ENCODE measurements at regions not wholly inside any gene's neighbourhood (a gene's known extent, or its start where the extent isn't known, plus 50 kb on each side); places are given as distances from the start of the nearest gene placed in this dataset.

DNA sequence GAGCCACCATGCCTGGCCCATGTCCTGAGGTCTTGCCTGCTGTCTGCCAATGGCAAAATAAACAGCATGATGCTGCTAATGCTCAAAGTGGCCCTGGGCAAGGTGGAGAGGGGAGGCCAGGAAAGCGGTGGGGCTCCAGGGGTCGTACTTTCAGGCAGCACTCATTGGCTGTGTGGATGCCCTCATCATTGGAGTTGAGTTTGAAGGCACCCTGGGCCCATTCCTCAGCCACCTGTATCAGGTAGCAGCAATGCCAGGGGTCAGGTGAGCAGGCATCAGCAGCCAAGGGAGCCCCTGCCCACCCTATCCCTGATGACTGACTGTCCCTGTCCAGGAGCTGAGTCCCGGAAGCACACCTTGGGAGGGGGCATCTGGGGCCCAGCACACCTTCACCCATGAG is 902.5 kb upstream of the ZNF722 start:
- no peak for DNase-seq (ENCODE audit: low spot score)

DNA sequence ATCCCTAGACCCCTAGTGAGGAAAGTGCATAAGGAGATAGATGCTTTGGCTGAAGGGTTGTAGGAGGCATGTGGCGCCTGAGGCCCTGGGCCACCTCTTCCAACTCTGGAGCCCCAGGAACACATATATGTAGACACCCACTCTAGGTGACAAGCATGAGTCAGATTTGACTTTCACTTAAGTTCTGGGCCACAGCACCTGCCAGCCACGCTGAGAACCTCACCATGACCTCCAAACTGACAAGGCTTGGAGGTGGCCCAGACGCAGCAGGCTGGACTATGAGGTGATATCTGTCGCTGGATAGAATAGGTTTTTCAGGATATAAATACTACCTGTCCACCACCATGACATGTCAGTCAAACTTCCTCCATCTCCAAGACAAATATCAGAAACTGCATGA is 894.0 kb upstream of the ZNF722 start:
- DNase-seq (ENCODE audit: low spot score), result no peak

DNA sequence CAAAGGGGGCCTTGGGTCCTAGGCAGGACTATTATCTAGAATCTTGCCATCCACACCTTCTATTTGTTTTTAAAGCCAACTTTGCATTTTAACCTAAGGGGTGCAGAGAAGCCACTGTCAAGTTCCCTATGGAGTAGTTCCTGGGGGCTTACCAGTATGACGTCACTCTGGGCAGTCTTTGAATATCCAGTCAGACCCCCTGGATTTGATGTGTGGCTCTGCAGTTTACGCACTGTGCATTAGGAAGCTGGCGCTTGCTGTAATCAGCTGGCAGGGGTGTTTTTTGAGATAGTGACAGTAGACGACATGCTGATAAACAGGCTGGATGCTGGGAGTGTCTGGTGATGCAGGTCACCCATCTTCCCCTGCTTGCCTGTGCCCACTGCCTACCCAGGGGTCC is 892.7 kb upstream of the ZNF722 start:
- DNase-seq (ENCODE audit: low spot score), result no peak

DNA sequence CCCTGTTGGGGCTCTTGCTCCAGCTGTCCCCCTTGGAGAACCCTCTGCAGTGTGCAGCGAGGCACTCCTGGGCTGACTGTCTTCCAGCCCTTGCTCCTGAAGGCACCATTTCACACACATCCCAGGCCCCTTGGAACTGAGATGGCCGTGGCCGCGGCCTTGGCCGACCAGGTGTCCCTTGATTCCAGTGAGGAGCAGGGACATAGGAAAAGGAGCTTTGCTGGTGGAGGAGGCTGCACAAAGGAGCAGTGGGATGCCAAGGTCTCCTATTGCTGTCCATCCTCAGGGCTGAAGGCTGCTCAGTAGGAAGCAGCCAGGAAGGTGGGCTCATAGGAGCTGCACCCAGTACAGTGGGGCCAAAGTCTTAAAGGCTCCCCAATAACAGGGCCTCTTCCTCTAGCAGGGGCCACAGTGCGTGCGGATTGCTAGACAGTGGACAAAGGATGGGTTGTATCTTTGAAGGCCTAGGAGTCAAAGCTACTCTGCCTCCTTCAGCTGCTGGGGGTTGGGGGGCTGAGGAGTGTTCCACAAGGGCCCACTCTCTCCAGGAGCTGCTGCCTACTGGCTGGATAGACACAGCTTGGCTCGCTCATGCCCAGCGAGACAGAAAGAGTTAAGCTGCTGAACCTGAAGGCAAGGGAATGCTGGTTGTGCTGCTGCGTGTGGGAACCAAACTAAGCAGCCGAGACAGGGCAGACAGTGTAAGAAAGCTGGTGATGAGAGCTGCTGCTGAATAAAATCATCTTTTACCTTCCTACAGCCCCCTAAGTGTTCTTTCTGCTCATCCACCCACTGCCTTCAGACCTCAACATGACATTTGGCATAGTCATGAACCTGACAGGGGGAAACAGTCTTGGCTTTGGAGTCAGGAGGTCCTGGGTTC is 891.9 kb upstream of the ZNF722 start:
- no peak for DNase-seq (ENCODE audit: low spot score)

DNA sequence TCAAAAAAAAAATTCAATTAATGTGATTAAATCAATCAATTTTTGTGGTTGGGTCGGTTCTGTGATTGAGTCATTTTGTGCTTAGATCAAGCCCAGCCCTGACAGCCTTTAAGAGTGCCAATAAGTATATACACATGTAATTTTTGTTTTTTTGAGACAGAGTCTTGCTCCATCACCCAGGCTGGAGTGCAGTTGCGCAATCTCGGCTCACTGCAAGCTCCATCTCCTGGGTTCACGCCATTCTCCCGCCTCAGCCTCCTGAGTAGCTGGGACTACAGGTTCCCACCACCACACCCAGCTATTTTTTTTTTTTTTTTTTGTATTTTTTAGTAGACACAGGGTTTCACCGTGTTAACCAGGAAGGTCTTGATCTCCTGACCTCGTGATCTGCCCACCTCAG is 887.1 kb upstream of the ZNF722 start:
- peak; percentile 6 for DNase-seq (ENCODE audit: low spot score)

DNA sequence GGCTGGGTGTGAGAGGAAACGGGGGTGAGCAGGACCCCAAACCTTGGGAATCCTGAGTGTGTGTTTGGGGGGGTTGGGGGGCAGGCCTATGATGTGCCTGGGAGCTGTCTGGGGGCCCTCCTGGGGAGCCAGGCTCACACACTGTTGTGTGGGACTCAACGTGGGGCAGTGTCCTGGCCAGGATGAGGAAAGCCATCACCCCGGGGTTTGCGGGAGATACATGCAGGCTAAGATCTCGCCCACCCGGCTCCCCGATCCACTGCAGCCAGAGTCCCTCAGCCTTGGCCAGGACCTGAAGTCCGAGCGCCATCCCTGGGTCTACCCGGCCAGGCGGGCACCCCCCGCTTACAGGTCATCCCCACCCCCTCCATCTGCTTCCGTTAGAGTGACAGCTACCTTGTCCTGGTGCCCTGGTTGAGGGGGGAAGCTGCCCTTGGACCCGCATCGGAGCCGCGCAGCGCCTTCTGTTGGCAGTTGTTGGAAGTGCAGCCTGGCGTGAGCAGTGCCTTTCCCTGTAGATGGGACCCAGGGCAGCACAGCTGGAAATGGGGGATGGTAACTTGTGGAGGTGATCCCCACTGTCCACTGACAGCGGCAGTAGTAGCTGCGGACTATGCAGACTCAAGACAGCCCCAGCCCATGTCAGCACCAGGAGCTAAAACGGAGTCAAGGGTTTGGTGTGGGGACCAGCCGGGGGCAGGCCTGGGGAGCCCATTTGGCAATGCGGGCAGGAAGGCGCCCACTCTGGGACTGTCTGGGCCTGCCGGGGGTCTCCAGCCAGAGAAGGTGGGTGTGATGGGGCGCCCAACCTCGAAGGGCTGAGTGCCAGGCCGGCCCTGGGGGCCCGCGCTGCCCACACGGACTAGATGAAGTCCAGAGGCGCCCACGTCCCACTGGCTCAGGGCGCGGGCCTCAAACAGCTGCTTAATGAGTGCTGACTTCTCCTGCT is 885.6 kb upstream of the ZNF722 start:
- peak; percentile 69 for DNase-seq (ENCODE audit: low spot score)

DNA sequence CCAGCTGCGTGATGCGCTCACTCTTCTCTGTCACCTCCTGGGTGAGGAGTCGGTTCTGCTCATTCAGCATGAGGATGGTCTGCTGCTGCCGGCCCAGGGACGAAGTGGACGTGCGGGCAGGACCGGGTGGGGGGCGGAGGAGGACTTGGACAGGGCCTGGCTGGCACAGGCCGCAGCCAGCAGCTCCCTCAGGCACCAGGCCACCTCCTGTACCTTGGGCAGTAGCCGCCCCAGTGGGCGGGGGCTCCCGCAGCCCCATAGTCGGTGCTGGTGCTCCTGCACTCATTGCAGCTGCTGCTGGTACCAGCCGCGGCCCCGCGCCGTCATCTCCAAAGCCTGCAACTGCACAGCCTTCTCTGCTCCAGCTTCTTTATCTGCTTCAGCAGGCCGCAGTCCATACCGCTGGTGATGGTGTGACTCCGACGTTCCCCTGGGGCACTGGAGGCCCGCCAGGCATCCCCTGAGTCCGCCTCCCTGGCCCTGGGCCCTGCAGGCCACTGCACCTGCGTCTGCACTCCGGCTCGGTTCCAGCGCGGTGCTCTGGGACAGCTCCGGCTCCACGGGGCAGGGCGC is 884.9 kb upstream of the ZNF722 start:
- DNase-seq (ENCODE audit: low spot score), result peak; percentile 79

DNA sequence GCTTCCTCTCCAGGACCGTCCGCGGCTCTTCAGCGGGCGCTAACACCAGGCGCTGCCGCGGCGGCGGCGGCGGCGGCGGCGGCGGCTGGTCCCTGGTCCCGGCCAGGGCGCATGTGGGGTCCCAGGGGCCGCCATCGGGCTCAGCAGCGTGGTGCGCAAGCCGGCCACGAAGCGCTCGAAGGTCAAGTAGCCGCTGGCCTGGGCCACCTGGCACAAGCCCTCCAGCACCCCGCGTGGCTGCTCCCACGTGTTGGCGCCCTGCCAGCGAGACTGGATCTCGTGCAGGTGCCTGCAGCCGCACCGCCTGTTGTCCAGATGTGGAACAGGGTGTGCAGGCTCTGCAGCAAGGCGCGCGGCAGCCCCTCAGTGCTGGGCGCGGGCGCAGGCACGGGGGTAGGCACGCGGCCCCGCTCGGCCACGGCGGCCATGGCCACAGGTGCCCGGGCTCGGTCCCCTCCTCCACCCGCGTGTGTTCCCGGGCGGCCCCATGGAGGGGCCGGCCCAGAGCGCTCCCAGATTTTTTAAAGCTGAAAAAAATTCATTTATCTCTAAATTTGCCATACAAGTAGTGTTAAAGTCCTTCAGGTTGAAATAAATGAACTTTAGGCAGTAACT is 884.2 kb upstream of the ZNF722 start:
- peak; percentile 75 for DNase-seq (ENCODE audit: low spot score)
